Endodermal cell (in vitro differentiated cells): ENCODE measurements at regions not wholly inside any gene's neighbourhood (a gene's known extent, or its start where the extent isn't known, plus 50 kb on each side); places are given as distances from the start of the nearest gene placed in this dataset.
A peak's percentile ranks its signal among the peaks of the same experiment; 100 is the strongest.

ENCODE experiments used
- DNase-seq: peaks from one replicate; pipeline ENCODE4 v3.0.0-alpha.2; 2017
- H3K27ac ChIP-seq: 2 replicates; pipeline ENCODE4 v1.5.1; 2013; ENCODE audit warnings: mild to moderate bottlenecking, low read depth, low read length, moderate library complexity
- H3K27me3 ChIP-seq: 2 replicates; pipeline ENCODE4 v1.6.1; 2013; ENCODE audit warnings: mild to moderate bottlenecking, low read length, moderate library complexity; ENCODE audit not compliant: insufficient read depth, control insufficient read depth, poor library complexity, severe bottlenecking
- H3K36me3 ChIP-seq: 2 replicates; pipeline ENCODE4 v1.7.0; 2013; ENCODE audit warnings: mild to moderate bottlenecking, low read length, moderate library complexity; ENCODE audit not compliant: control insufficient read depth, insufficient read depth
- H3K4me1 ChIP-seq: one replicate; pipeline ENCODE4 v1.7.0; 2013; ENCODE audit warnings: low read length; ENCODE audit not compliant: control insufficient read depth, insufficient read depth
- H3K4me3 ChIP-seq: 2 replicates; pipeline ENCODE4 v1.5.1; 2013; ENCODE audit warnings: mild to moderate bottlenecking, low read length, moderate library complexity
- H3K9ac ChIP-seq: 2 replicates; pipeline ENCODE4 v1.6.1; 2013; ENCODE audit warnings: mild to moderate bottlenecking, low read length, moderate library complexity; ENCODE audit not compliant: poor library complexity, severe bottlenecking; ENCODE audit errors: extremely low read depth
- H3K9me3 ChIP-seq: 2 replicates; pipeline ENCODE4 v1.6.1; 2013; ENCODE audit warnings: mild to moderate bottlenecking, low read length, moderate library complexity; ENCODE audit not compliant: control insufficient read depth
- H3K27ac Mint-ChIP-seq: 2 replicates; pipeline ENCODE4 v1.8.0; 2020; ENCODE audit warnings: mixed read lengths
- H3K27me3 Mint-ChIP-seq: 2 replicates; pipeline ENCODE4 v1.8.0; 2021; ENCODE audit warnings: mild to moderate bottlenecking, mixed read lengths; ENCODE audit not compliant: insufficient read depth
- H3K36me3 Mint-ChIP-seq: 2 replicates; pipeline ENCODE4 v1.8.0; 2020; ENCODE audit warnings: low read depth, mixed read lengths
- H3K4me1 Mint-ChIP-seq: 2 replicates; pipeline ENCODE4 v1.8.0; 2020; ENCODE audit warnings: mixed read lengths
- H3K4me3 Mint-ChIP-seq: 2 replicates; pipeline ENCODE4 v1.8.0; 2020; ENCODE audit warnings: mild to moderate bottlenecking, moderate library complexity, mixed read lengths
- H3K9me3 Mint-ChIP-seq: 2 replicates; pipeline ENCODE4 v1.8.0; 2020; ENCODE audit warnings: mild to moderate bottlenecking, mixed read lengths
- WGBS, 2 experiments: methylation state at CpG; one replicate each; pipeline versions ENCODE4 v1.1.5 to v1.1.7; 2013; ENCODE audit warnings: missing lambda C conversion rate in 2 of 2, mixed read lengths in 1 of 2; ENCODE audit not compliant: insufficient coverage in 1 of 2, insufficient read length in 1 of 2; 5-methylcytosine and 5-hydroxymethylcytosine counted together
- TF ChIP-seq, protein P1 (sequence below): fragments of 200-600 bp; sonication (generic); conservative IDR thresholded peaks from 2 replicates; pipeline ENCODE4 v1.5.0; 2021; ENCODE audit warnings: antibody characterized with exemption, mild to moderate bottlenecking

DNA sequence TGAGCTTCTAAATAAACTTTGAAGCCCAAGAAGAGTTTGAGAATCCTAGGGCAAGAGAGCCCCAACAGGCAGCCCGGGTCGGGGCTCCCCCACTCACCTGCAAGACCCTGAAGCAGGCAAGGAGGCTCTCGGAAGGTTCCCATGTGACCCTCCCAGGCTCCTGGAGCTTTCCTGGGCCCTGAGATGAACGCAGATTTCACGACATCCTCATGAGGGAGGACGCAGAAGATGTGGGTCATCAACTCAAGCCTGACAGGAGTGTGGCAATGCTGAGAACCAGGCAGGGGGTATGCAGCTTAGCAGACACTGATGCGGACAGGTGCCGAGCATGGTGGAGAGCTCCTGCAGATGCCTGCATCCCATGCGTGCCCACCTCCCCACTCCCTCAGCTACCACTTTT is 184.5 kb upstream of the SLC24A3 start:
- WGBS, 2 experiments, result 93 to 97% methylated on average over 4 to 8 of the region's 9 CpGs
- H3K4me3 Mint-ChIP-seq, result no peak overlapping the region
- DNase-seq, result peak; percentile 22
- no peaks in the 10 kb centered on the region for H3K36me3 ChIP-seq
- no peaks in the 10 kb centered on the region for H3K27me3 ChIP-seq
- no peak overlapping the region for H3K9ac ChIP-seq
- no peaks in the 10 kb centered on the region for H3K36me3 Mint-ChIP-seq
- H3K9me3 ChIP-seq, result no peaks in the 10 kb centered on the region
- no peaks in the 10 kb centered on the region for H3K9me3 Mint-ChIP-seq
- no peaks in the 10 kb centered on the region for H3K4me1 Mint-ChIP-seq
- TF ChIP-seq, protein P1, sequence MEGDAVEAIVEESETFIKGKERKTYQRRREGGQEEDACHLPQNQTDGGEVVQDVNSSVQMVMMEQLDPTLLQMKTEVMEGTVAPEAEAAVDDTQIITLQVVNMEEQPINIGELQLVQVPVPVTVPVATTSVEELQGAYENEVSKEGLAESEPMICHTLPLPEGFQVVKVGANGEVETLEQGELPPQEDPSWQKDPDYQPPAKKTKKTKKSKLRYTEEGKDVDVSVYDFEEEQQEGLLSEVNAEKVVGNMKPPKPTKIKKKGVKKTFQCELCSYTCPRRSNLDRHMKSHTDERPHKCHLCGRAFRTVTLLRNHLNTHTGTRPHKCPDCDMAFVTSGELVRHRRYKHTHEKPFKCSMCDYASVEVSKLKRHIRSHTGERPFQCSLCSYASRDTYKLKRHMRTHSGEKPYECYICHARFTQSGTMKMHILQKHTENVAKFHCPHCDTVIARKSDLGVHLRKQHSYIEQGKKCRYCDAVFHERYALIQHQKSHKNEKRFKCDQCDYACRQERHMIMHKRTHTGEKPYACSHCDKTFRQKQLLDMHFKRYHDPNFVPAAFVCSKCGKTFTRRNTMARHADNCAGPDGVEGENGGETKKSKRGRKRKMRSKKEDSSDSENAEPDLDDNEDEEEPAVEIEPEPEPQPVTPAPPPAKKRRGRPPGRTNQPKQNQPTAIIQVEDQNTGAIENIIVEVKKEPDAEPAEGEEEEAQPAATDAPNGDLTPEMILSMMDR, result no peak
- peaks cover 6% of the 10 kb centered on the region for H3K27me3 Mint-ChIP-seq
- H3K4me3 ChIP-seq, result no peak overlapping the region
- H3K27ac Mint-ChIP-seq, result no peak overlapping the region
- H3K4me1 ChIP-seq, result no peaks in the 10 kb centered on the region
- no peak overlapping the region for H3K27ac ChIP-seq

DNA sequence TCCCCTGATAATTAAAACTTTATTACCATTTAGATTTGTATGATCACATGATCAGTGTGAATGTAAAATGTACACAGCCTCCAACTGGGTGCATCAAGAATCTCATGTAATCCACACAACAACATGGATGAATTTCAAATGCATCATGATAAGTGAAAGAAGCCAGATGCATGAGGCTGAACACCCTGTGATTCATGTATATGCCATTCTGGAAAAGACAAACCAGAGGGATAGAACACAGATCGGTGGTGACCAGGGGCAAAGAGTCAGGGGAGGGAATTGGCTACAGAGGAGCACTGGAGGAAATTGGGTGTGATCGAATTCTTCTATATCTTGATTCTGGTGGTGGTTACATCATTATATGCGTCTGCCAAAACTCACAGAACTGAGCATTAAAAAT is 170.7 kb upstream of the SLC24A3 start:
- Histone ChIP-seq H3K27ac (no peak overlapping the region), H3K36me3 (no peaks in the 10 kb centered on the region), H3K9me3 (no peaks in the 10 kb centered on the region), H3K27me3 (no peaks in the 10 kb centered on the region), H3K4me1 (no peaks in the 10 kb centered on the region), H3K4me3 (no peak overlapping the region), H3K9ac (no peak overlapping the region)
- Mint-ChIP-seq H3K9me3 (no peaks in the 10 kb centered on the region), H3K4me3 (no peak overlapping the region), H3K27ac (no peak overlapping the region), H3K36me3 (no peaks in the 10 kb centered on the region), H3K4me1 (no peaks in the 10 kb centered on the region), H3K27me3 (no peaks in the 10 kb centered on the region)
- WGBS, 2 experiments, result 77 to 100% methylated on average over 2 of the region's 3 CpGs
- TF ChIP-seq, protein P1, result no peak
- DNase-seq, result no peak

DNA sequence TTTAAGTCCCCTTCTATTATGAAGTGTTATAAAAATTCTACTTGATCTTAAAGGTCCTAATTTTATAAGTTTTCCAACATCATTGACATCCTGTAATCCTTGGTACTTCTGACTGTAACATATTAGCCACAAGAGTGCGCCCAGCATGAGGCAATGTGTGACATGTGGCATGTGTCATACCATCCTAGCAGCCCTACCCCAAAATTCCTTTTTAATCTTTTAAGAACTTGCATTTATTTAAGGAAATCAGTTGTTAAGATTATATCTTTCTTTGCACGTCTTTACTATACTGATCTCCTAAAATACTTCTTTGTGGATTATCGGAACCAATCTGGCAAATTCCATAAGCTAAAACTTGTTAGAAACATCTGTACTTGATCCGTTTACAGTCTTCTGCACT is 167.1 kb upstream of the SLC24A3 start:
- DNase-seq, result no peak
- no peaks in the 10 kb centered on the region for H3K36me3 Mint-ChIP-seq
- no peaks in the 10 kb centered on the region for H3K4me1 ChIP-seq
- 95% methylated on average over 3 to 4 of the region's 4 CpGs for WGBS, 2 experiments
- H3K27me3 Mint-ChIP-seq, result no peaks in the 10 kb centered on the region
- no peaks in the 10 kb centered on the region for H3K9me3 Mint-ChIP-seq
- no peak overlapping the region for H3K9ac ChIP-seq
- no peaks in the 10 kb centered on the region for H3K9me3 ChIP-seq
- no peaks in the 10 kb centered on the region for H3K36me3 ChIP-seq
- no peak overlapping the region for H3K27ac ChIP-seq
- H3K4me3 ChIP-seq, result no peak overlapping the region
- TF ChIP-seq, protein P1, result no peak
- H3K27me3 ChIP-seq, result no peaks in the 10 kb centered on the region
- H3K4me3 Mint-ChIP-seq, result no peak overlapping the region
- no peak overlapping the region for H3K27ac Mint-ChIP-seq
- peaks cover 4% of the 10 kb centered on the region for H3K4me1 Mint-ChIP-seq
